SK-N-SH (cell line): ENCODE measurements at regions not wholly inside any gene's neighbourhood (a gene's known extent, or its start where the extent isn't known, plus 50 kb on each side); places are given as distances from the start of the nearest gene placed in this dataset.
"Not testable (repeated sequence)": the region's sequence is repeated elsewhere in the genome, so short reads cannot be mapped to it uniquely, and the experiment has no call there.

Source experiments
- CTCF ChIA-PET: fragments of 300-600, 350-600 bp; formaldehyde crosslinking; extraction: SDS; loops from one replicate; lab custom pipeline; 2021; lab: Yijun Ruan, JAX
- POLR2A ChIA-PET: fragments of 350-600 bp; sonication (Branson Sonifier 250); formaldehyde crosslinking; extraction: SDS; loops from one replicate; lab custom pipeline; 2020; ENCODE audit warnings: antibody characterized with exemption, inconsistent platforms; lab: Yijun Ruan, JAX
- DNase-seq: peaks from one replicate; pipeline ENCODE4 v3.0.0; 2012
- H2AFZ ChIP-seq: fragments of 200-600 bp; sonication (generic); 2 replicates; pipeline ENCODE4 v1.8.1; 2016; ENCODE audit warnings: antibody characterized with exemption, mild to moderate bottlenecking, low read depth
- H3F3A ChIP-seq: fragments of 200-600 bp; sonication (generic); replicated peaks from 2 replicates; pipeline ENCODE3; 2016; ENCODE audit warnings: antibody characterized with exemption, mild to moderate bottlenecking; ENCODE audit not compliant: insufficient read depth
- H3K27ac ChIP-seq, 2 experiments: fragments of 200-500 bp in 1 of 2; fragments of 200-600 bp in 1 of 2; sonication (Bioruptor generic) in 1 of 2; sonication (generic), shearing (Covaris generic) in 1 of 2; 2 replicates each; pipeline versions ENCODE4 v1.5.1 to v1.6.1; 2014 to 2016; ENCODE audit warnings: low read depth in 2 of 2, inconsistent platforms in 1 of 2, low read length in 1 of 2, mild to moderate bottlenecking in 1 of 2, mixed read lengths in 1 of 2
- H3K27me3 ChIP-seq: fragments of 200-600 bp; sonication (generic), shearing (Covaris generic); 2 replicates; pipeline ENCODE4 v1.6.1; 2016; ENCODE audit warnings: mixed run types; ENCODE audit not compliant: insufficient read depth
- H3K36me3 ChIP-seq, 2 experiments: fragments of 200-500 bp in 1 of 2; fragments of 200-600 bp in 1 of 2; sonication (Bioruptor generic) in 1 of 2; sonication (generic) in 1 of 2; replicated peaks in 1 of 2; 2 replicates each; pipeline versions ENCODE3 to v1.5.1; 2014 to 2016; ENCODE audit warnings: low read length in 1 of 2, mild to moderate bottlenecking in 1 of 2; ENCODE audit not compliant: insufficient read depth in 2 of 2, control insufficient read depth in 1 of 2
- H3K4me1 ChIP-seq, 2 experiments: fragments of 200-500 bp in 1 of 2; fragments of 200-600 bp in 1 of 2; sonication (Bioruptor generic) in 1 of 2; sonication (generic), shearing (Covaris generic) in 1 of 2; 2 replicates each; pipeline versions ENCODE4 v1.5.1 to v1.6.1; 2014 to 2016; ENCODE audit warnings: low read depth in 1 of 2, low read length in 1 of 2, mixed run types in 1 of 2; ENCODE audit not compliant: insufficient read depth in 2 of 2, control insufficient read depth in 1 of 2
- H3K4me2 ChIP-seq: fragments of 200-600 bp; sonication (generic), shearing (Covaris generic); 2 replicates; pipeline ENCODE4 v1.6.1; 2017; ENCODE audit warnings: mixed run types
- H3K4me3 ChIP-seq, 2 experiments: fragments of 200-500 bp in 1 of 2; fragments of 200-600 bp in 1 of 2; sonication (Bioruptor generic) in 1 of 2; sonication (generic), shearing (Covaris generic) in 1 of 2; 2 replicates each; pipeline versions ENCODE4 v1.5.1 to v1.8.1; 2014 to 2016; ENCODE audit warnings: low read depth in 2 of 2, inconsistent platforms in 1 of 2, low read length in 1 of 2, mild to moderate bottlenecking in 1 of 2, mixed read lengths in 1 of 2, moderate library complexity in 1 of 2
- H3K79me2 ChIP-seq: fragments of 200-600 bp; sonication (generic); 2 replicates; pipeline ENCODE4 v1.8.1; 2017; ENCODE audit warnings: mild to moderate bottlenecking; ENCODE audit not compliant: insufficient read depth
- H3K9ac ChIP-seq: fragments of 200-600 bp; sonication (generic); 2 replicates; pipeline ENCODE4 v1.6.1; 2017; ENCODE audit warnings: mixed run types
- H3K9me2 ChIP-seq: fragments of 200-600 bp; sonication (generic); 2 replicates; pipeline ENCODE4 v1.6.1; 2017; ENCODE audit warnings: mixed run types
- H3K9me3 ChIP-seq: fragments of 200-600 bp; sonication (generic); 2 replicates; pipeline ENCODE4 v1.6.1; 2017; ENCODE audit warnings: mixed run types, mild to moderate bottlenecking, moderate library complexity
- H4K20me1 ChIP-seq: fragments of 200-600 bp; sonication (generic); 2 replicates; pipeline ENCODE4 v1.6.1; 2017; ENCODE audit warnings: mild to moderate bottlenecking, mixed run types; ENCODE audit not compliant: insufficient read depth
- FOSL2 ChIP-seq: IDR thresholded peaks from 2 replicates; pipeline ENCODE4 v1.4.0; 2012; ENCODE audit warnings: low read depth, mild to moderate bottlenecking, moderate library complexity, borderline replicate concordance
- REST ChIP-seq: IDR thresholded peaks from 2 replicates; pipeline ENCODE4 v1.6.1; 2012; ENCODE audit warnings: mild to moderate bottlenecking, low read depth, low read length, moderate library complexity
- SIN3A ChIP-seq: IDR thresholded peaks from 2 replicates; pipeline ENCODE4 v1.6.1; 2012; ENCODE audit warnings: low read depth, mild to moderate bottlenecking, low read length, moderate library complexity, borderline replicate concordance
- SMC3 ChIP-seq: IDR thresholded peaks from 2 replicates; pipeline ENCODE4 v1.6.1; 2012; ENCODE audit warnings: low read depth, low read length, improper control_type of control experiment
- USF2 ChIP-seq: fragments of 150-350 bp; IDR thresholded peaks from 2 replicates; pipeline ENCODE4 v1.6.1; 2017; ENCODE audit warnings: antibody characterized with exemption, low read length, low read depth, borderline replicate concordance
- WGBS: methylation state at CpG from one replicate; pipeline ENCODE4 v1.1.6; 2017; ENCODE audit warnings: low lambda C conversion rate; 5-methylcytosine and 5-hydroxymethylcytosine counted together

- TF ChIP-seq REST (no peak), SIN3A (no peak), SMC3 (no peak)
Measured at GRCh38 chr11:46210856-46211255, 66.6 kb upstream of the CREB3L1 start (continued).

GRCh38 chr11:46210133-46210636 lies 67.3 kb upstream of the CREB3L1 start:
- CTCF ChIA-PET = interaction anchor here (0.9 to 1.8 kb wide), 2 partner anchors 28 to 144 kb away, joined by 3 to 4 read pairs; no protein-coding TSS in a partner anchor

DNA sequence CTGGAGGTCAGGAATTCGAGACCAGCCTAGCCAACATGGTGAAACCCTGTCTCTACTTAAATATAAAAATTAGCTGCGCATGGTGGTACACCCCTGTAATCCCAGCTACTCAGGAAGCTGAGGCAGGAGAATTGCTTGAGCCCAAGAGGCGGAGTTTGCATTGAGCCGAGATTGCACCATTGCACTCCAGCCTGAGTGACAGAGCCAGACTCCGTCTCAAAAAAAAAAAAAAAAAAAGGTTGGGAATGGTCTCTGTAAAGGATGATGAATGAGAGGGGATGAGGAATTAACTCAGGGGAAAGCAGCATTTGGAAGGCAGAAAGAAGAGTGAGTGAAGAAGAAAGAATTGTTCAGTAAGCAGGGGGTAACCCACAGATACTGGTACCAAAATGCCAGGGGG lies 67.8 kb upstream of the CREB3L1 start:
- H3K4me3 ChIP-seq, H3K4me1 ChIP-seq, H3K9me2 ChIP-seq, POLR2A ChIA-PET, H3K79me2 ChIP-seq, H3K4me2 ChIP-seq, H3K36me3 ChIP-seq, H3K9me3 ChIP-seq, H3K9ac ChIP-seq, H3K27me3 ChIP-seq, H4K20me1 ChIP-seq, H3F3A ChIP-seq, H3K27ac ChIP-seq, DNase-seq: not testable (repeated sequence)
- CTCF ChIA-PET = interaction anchor here (1.8 kb wide), 1 partner anchor 29 kb away, joined by 4 read pairs; no protein-coding TSS in a partner anchor
- WGBS = 69% methylated on average over 5 of the region's 5 CpGs
- 0 out of 2 replicates have a peak overlapping the region, but pooled peaks have one; percentile 44 for H2AFZ ChIP-seq

More at GRCh38 chr11:46210133-46210636, 67.3 kb upstream of the CREB3L1 start:
- Histone ChIP-seq H3F3A (no peaks in the 10 kb centered on the region), H3K4me1 (no peaks in the 10 kb centered on the region), H4K20me1 (no peaks in the 10 kb centered on the region), H3K4me2 (0 out of 2 replicates have a peak overlapping the region, but pooled peaks have one; percentile 17), H2AFZ (peak overlapping the region; percentile 44; the same call in 1 of the 2 replicates), H3K36me3 (no peaks in the 10 kb centered on the region), H3K4me3 (no peak overlapping the region), H3K9ac (no peak overlapping the region), H3K9me2 (no peaks in the 10 kb centered on the region), H3K9me3 (no peaks in the 10 kb centered on the region), H3K79me2 (no peaks in the 10 kb centered on the region), H3K27me3 (no peaks in the 10 kb centered on the region), H3K27ac (no peak overlapping the region)
- DNase-seq = no peak
- no peak for TF ChIP-seq USF2
- TF ChIP-seq FOSL2 = peak; percentile 29; the same call in 1 of the 2 replicates
- POLR2A ChIA-PET = no interaction called here
- WGBS = 42% methylated on average over 4 of the region's 4 CpGs
